ENCODE measurements at regions not wholly inside any gene's neighbourhood (a gene's known extent, or its start where the extent isn't known, plus 50 kb on each side); places are given as distances from the start of the nearest gene placed in this dataset.
"Not testable (repeated sequence)": the region's sequence is repeated elsewhere in the genome, so short reads cannot be mapped to it uniquely, and the experiment has no call there.

GRCh38 chr2:241984658-241985057 lies 115.1 kb downstream of the RTP5 start:
- Mint-ChIP-seq H3K27ac (peak overlapping the region; percentile 75 to 95 (median 90)), H3K4me3 (peak overlapping the region in 6 of 8 donors; percentile 7 to 56 (median 28)), H3K4me1 (peaks cover 14 to 27% (median 20%) of the 10 kb centered on the region in 4 donors), H3K36me3 (no peaks in the 10 kb centered on the region), H3K9me3 (peaks cover 0 to 3% (median 0%) of the 10 kb centered on the region in 8 donors), H3K27me3 (no peaks in the 10 kb centered on the region)
- no peak for DNase-seq
- no peaks in the 10 kb centered on the region for H3K36me3 ChIP-seq (ENCODE audit: insufficient read depth, low read length)
- H3K27me3 ChIP-seq (ENCODE audit: insufficient read depth, low read length): no peaks in the 10 kb centered on the region
- H3K4me3 ChIP-seq (ENCODE audit: low read length in 2 of 2): no peak overlapping the region
- H3K27ac ChIP-seq (ENCODE audit: low read depth, low read length): peak overlapping the region; percentile 21
- intact Hi-C loops (cut with micrococcal nuclease): no loop called here
- H3K9me3 ChIP-seq (ENCODE audit: control insufficient read depth in 1 of 2, low read length in 2 of 2): no peaks in the 10 kb centered on the region
- H3K4me1 ChIP-seq (ENCODE audit: insufficient read depth, low read length): peaks cover 14% of the 10 kb centered on the region
- ChIA-PET POLR2A (ENCODE audit: partially characterized antibody) (interaction anchor here (0.9 to 2.5 kb wide), 2 partner anchors 18 to 19 kb away, joined by 3 to 9 read pairs; no protein-coding TSS in a partner anchor), CTCF (ENCODE audit: partially characterized antibody) (interaction anchor here (1.0 kb wide), 1 partner anchor 34 kb away, joined by 4 read pairs; no protein-coding TSS in a partner anchor)

- H3K36me3 Mint-ChIP-seq; H3K4me3 ChIP-seq (ENCODE audit: low read length in 2 of 2); H3K9me3 Mint-ChIP-seq; intact Hi-C loops (cut with micrococcal nuclease); H3K27me3 ChIP-seq (ENCODE audit: insufficient read depth, low read length); H3K36me3 ChIP-seq (ENCODE audit: insufficient read depth, low read length); H3K27me3 Mint-ChIP-seq; H3K9me3 ChIP-seq (ENCODE audit: control insufficient read depth in 1 of 2, low read length in 2 of 2): not testable (repeated sequence)
- peak overlapping the region; percentile 21 for H3K27ac ChIP-seq (ENCODE audit: low read depth, low read length)
- peak overlapping the region in 7 of 8 donors; percentile 1 to 64 (median 40) for H3K4me3 Mint-ChIP-seq
- ChIA-PET CTCF (ENCODE audit: partially characterized antibody) (interaction anchor here (1.0 kb wide), 1 partner anchor 34 kb away, joined by 4 read pairs; no protein-coding TSS in a partner anchor), POLR2A (ENCODE audit: partially characterized antibody) (interaction anchor here (0.9 to 2.5 kb wide), 2 partner anchors 17 to 19 kb away, joined by 3 to 9 read pairs; no protein-coding TSS in a partner anchor)
- DNase-seq: peak; percentile 70 to 93 (median 79)
- H3K27ac Mint-ChIP-seq: peak overlapping the region; percentile 75 to 95 (median 90)
- H3K4me1 Mint-ChIP-seq: peaks cover 14 to 27% (median 20%) of the 10 kb centered on the region in 4 donors
- H3K4me1 ChIP-seq (ENCODE audit: insufficient read depth, low read length): peaks cover 14% of the 10 kb centered on the region
Observed at GRCh38 chr2:241985161-241985985, 115.8 kb downstream of the RTP5 start.

- H3K4me3 ChIP-seq (ENCODE audit: low read length in 2 of 2): no peak overlapping the region
- peak overlapping the region in 4 of 8 donors; percentile 3 to 64 (median 26) for H3K4me3 Mint-ChIP-seq
- peak overlapping the region; percentile 75 to 95 (median 90) for H3K27ac Mint-ChIP-seq
- H3K9me3 ChIP-seq (ENCODE audit: control insufficient read depth in 1 of 2, low read length in 2 of 2): no peaks in the 10 kb centered on the region
- no peak overlapping the region for H3K27ac ChIP-seq (ENCODE audit: low read depth, low read length)
- CTCF ChIA-PET (ENCODE audit: partially characterized antibody): no interaction called here
- no peaks in the 10 kb centered on the region for H3K36me3 ChIP-seq (ENCODE audit: insufficient read depth, low read length)
- intact Hi-C loops (cut with micrococcal nuclease): no loop called here
- H3K9me3 Mint-ChIP-seq: peaks cover 0 to 3% (median 0%) of the 10 kb centered on the region in 8 donors
- no peak for DNase-seq
- peaks cover 14 to 27% (median 20%) of the 10 kb centered on the region in 4 donors for H3K4me1 Mint-ChIP-seq
- H3K27me3 Mint-ChIP-seq: no peaks in the 10 kb centered on the region
- H3K27me3 ChIP-seq (ENCODE audit: insufficient read depth, low read length): no peaks in the 10 kb centered on the region
- no peaks in the 10 kb centered on the region for H3K36me3 Mint-ChIP-seq
- peaks cover 14% of the 10 kb centered on the region for H3K4me1 ChIP-seq (ENCODE audit: insufficient read depth, low read length)
- POLR2A ChIA-PET (ENCODE audit: partially characterized antibody): interaction anchor here (2.5 kb wide), 1 partner anchor 20 kb away, joined by 9 read pairs; no protein-coding TSS in a partner anchor
Observed at GRCh38 chr2:241985986-241986329, 116.4 kb downstream of the RTP5 start.

GRCh38 chr2:241986836-241987641 lies 117.5 kb downstream of the RTP5 start:
- Mint-ChIP-seq H3K4me1 (peaks cover 14 to 27% (median 20%) of the 10 kb centered on the region in 4 donors), H3K4me3 (no peak overlapping the region), H3K9me3 (peaks cover 0 to 3% (median 0%) of the 10 kb centered on the region in 8 donors), H3K27me3 (no peaks in the 10 kb centered on the region), H3K36me3 (no peaks in the 10 kb centered on the region), H3K27ac (peak overlapping the region in 4 of 7 donors; percentile 29 to 85 (median 62))
- CTCF ChIA-PET (ENCODE audit: partially characterized antibody): no interaction called here
- intact Hi-C loops (cut with micrococcal nuclease): no loop called here
- Histone ChIP-seq H3K4me1 (ENCODE audit: insufficient read depth, low read length) (peaks cover 14% of the 10 kb centered on the region), H3K4me3 (ENCODE audit: low read length in 2 of 2) (no peak overlapping the region), H3K27me3 (ENCODE audit: insufficient read depth, low read length) (no peaks in the 10 kb centered on the region), H3K36me3 (ENCODE audit: insufficient read depth, low read length) (no peaks in the 10 kb centered on the region), H3K9me3 (ENCODE audit: control insufficient read depth in 1 of 2, low read length in 2 of 2) (no peaks in the 10 kb centered on the region), H3K27ac (ENCODE audit: low read depth, low read length) (no peak overlapping the region)
- POLR2A ChIA-PET (ENCODE audit: partially characterized antibody): no interaction called here
- DNase-seq: no peak

- peaks cover 14% of the 10 kb centered on the region for H3K4me1 ChIP-seq (ENCODE audit: insufficient read depth, low read length)
- POLR2A ChIA-PET (ENCODE audit: partially characterized antibody): no interaction called here
- Mint-ChIP-seq H3K36me3 (no peaks in the 10 kb centered on the region), H3K4me1 (peaks cover 14 to 27% (median 20%) of the 10 kb centered on the region in 4 donors), H3K27ac (peak overlapping the region in 1 of 7 donors; percentile 32), H3K9me3 (peaks cover 0 to 3% (median 0%) of the 10 kb centered on the region in 8 donors), H3K4me3 (no peak overlapping the region), H3K27me3 (no peaks in the 10 kb centered on the region)
- no peaks in the 10 kb centered on the region for H3K9me3 ChIP-seq (ENCODE audit: control insufficient read depth in 1 of 2, low read length in 2 of 2)
- intact Hi-C loops (cut with micrococcal nuclease): no loop called here
- H3K36me3 ChIP-seq (ENCODE audit: insufficient read depth, low read length): no peaks in the 10 kb centered on the region
- no peak overlapping the region for H3K27ac ChIP-seq (ENCODE audit: low read depth, low read length)
- CTCF ChIA-PET (ENCODE audit: partially characterized antibody): no interaction called here
- H3K27me3 ChIP-seq (ENCODE audit: insufficient read depth, low read length): no peaks in the 10 kb centered on the region
- no peak overlapping the region for H3K4me3 ChIP-seq (ENCODE audit: low read length in 2 of 2)
- DNase-seq: no peak
Observed at GRCh38 chr2:241987726-241988125, 118.2 kb downstream of the RTP5 start.

- Mint-ChIP-seq H3K27ac (peak overlapping the region in 2 of 7 donors; percentile 17 to 52), H3K36me3 (no peaks in the 10 kb centered on the region), H3K27me3 (no peaks in the 10 kb centered on the region), H3K9me3 (peaks cover 0 to 3% (median 0%) of the 10 kb centered on the region in 8 donors), H3K4me3 (no peak overlapping the region), H3K4me1 (peaks cover 14 to 27% (median 20%) of the 10 kb centered on the region in 4 donors)
- CTCF ChIA-PET (ENCODE audit: partially characterized antibody): no interaction called here
- intact Hi-C loops (cut with micrococcal nuclease): no loop called here
- Histone ChIP-seq H3K4me3 (ENCODE audit: low read length in 2 of 2) (no peak overlapping the region), H3K36me3 (ENCODE audit: insufficient read depth, low read length) (no peaks in the 10 kb centered on the region), H3K27ac (ENCODE audit: low read depth, low read length) (no peak overlapping the region), H3K27me3 (ENCODE audit: insufficient read depth, low read length) (no peaks in the 10 kb centered on the region), H3K9me3 (ENCODE audit: control insufficient read depth in 1 of 2, low read length in 2 of 2) (no peaks in the 10 kb centered on the region), H3K4me1 (ENCODE audit: insufficient read depth, low read length) (peaks cover 14% of the 10 kb centered on the region)
- POLR2A ChIA-PET (ENCODE audit: partially characterized antibody): no interaction called here
- no peak for DNase-seq
Observed at GRCh38 chr2:241988146-241988545, 118.6 kb downstream of the RTP5 start.

GRCh38 chr2:241989074-241989473 lies 119.5 kb downstream of the RTP5 start:
- H3K27me3 ChIP-seq (ENCODE audit: insufficient read depth, low read length): no peaks in the 10 kb centered on the region
- Mint-ChIP-seq H3K36me3 (no peaks in the 10 kb centered on the region), H3K9me3 (peaks cover 0 to 3% (median 0%) of the 10 kb centered on the region in 8 donors), H3K4me1 (peaks cover 12 to 23% (median 17%) of the 10 kb centered on the region in 4 donors), H3K27me3 (no peaks in the 10 kb centered on the region), H3K4me3 (no peak overlapping the region), H3K27ac (peak overlapping the region in 1 of 7 donors; percentile 71)
- H3K27ac ChIP-seq (ENCODE audit: low read depth, low read length): no peak overlapping the region
- no peaks in the 10 kb centered on the region for H3K9me3 ChIP-seq (ENCODE audit: control insufficient read depth in 1 of 2, low read length in 2 of 2)
- intact Hi-C loops (cut with micrococcal nuclease): no loop called here
- H3K36me3 ChIP-seq (ENCODE audit: insufficient read depth, low read length): no peaks in the 10 kb centered on the region
- ChIA-PET CTCF (ENCODE audit: partially characterized antibody) (no interaction called here), POLR2A (ENCODE audit: partially characterized antibody) (no interaction called here)
- H3K4me3 ChIP-seq (ENCODE audit: low read length in 2 of 2): no peak overlapping the region
- DNase-seq: no peak
- peaks cover 14% of the 10 kb centered on the region for H3K4me1 ChIP-seq (ENCODE audit: insufficient read depth, low read length)
